HG02571 (cell line): ENCODE measurements at regions not wholly inside any gene's neighbourhood (a gene's known extent, or its start where the extent isn't known, plus 50 kb on each side); places are given as distances from the start of the nearest gene placed in this dataset.
A peak's percentile ranks its signal among the peaks of the same experiment; 100 is the strongest.

Experiments used
- ATAC-seq: cut with Tn5 transposase; IDR thresholded peaks from one replicate; pipeline ENCODE4 v1.9.1; 2021; ENCODE audit warnings: mild to moderate bottlenecking, moderate library complexity; ENCODE audit not compliant: unreplicated experiment

GRCh38 chr12:78403681-78404080, 460.9 kb upstream of the SYT1 start:
- ATAC-seq, result no peak

- peak; percentile 8 for ATAC-seq
Measured at GRCh38 chr12:78406213-78406612, 458.4 kb upstream of the SYT1 start.

GRCh38 chr12:78406828-78407227, 457.7 kb upstream of the SYT1 start:
- ATAC-seq, result peak; percentile 88

- ATAC-seq, result no peak
Measured at GRCh38 chr12:78407722-78408121, 456.9 kb upstream of the SYT1 start.

GRCh38 chr12:78414071-78414470, 450.5 kb upstream of the SYT1 start:
- no peak for ATAC-seq

GRCh38 chr12:78418919-78419318, 445.7 kb upstream of the SYT1 start:
- no peak for ATAC-seq

GRCh38 chr12:78419513-78419912, 445.1 kb upstream of the SYT1 start:
- ATAC-seq, result no peak

GRCh38 chr12:78420991-78421390, 443.6 kb upstream of the SYT1 start:
- no peak for ATAC-seq

- no peak for ATAC-seq
Measured at GRCh38 chr12:78430551-78430950, 434.0 kb upstream of the SYT1 start.

GRCh38 chr12:78431931-78432330, 432.6 kb upstream of the SYT1 start:
- no peak for ATAC-seq

GRCh38 chr12:78439666-78440065, 424.9 kb upstream of the SYT1 start:
- no peak for ATAC-seq

- no peak for ATAC-seq
Measured at GRCh38 chr12:78441737-78442453, 422.7 kb upstream of the SYT1 start.

GRCh38 chr12:78442454-78442801, 422.1 kb upstream of the SYT1 start:
- no peak for ATAC-seq

GRCh38 chr12:78446555-78446954, 418.0 kb upstream of the SYT1 start:
- no peak for ATAC-seq

GRCh38 chr12:78447373-78447772, 417.2 kb upstream of the SYT1 start:
- ATAC-seq, result no peak

GRCh38 chr12:78448692-78449091, 415.9 kb upstream of the SYT1 start:
- ATAC-seq, result no peak

- no peak for ATAC-seq
Measured at GRCh38 chr12:78455991-78456390, 408.6 kb upstream of the SYT1 start.

- peak; percentile 99 for ATAC-seq
Measured at GRCh38 chr12:78457938-78458337, 406.6 kb upstream of the SYT1 start.

- ATAC-seq, result no peak
Measured at GRCh38 chr12:78470354-78471195, 394.0 kb upstream of the SYT1 start.

GRCh38 chr12:78473136-78473535, 391.4 kb upstream of the SYT1 start:
- no peak for ATAC-seq

GRCh38 chr12:78473561-78473960, 391.0 kb upstream of the SYT1 start:
- ATAC-seq, result no peak

GRCh38 chr12:78483767-78484315, 380.7 kb upstream of the SYT1 start:
- no peak for ATAC-seq
